ENCODE measurements at regions not wholly inside any gene's neighbourhood (a gene's known extent, or its start where the extent isn't known, plus 50 kb on each side); places are given as distances from the start of the nearest gene placed in this dataset.

- TF ChIP-seq GLIS3 (CRISPR knock-in tag; IDR thresholded peaks at IDR 0.05) (no peak), OSR1 (CRISPR knock-in tag; IDR thresholded peaks at IDR 0.05) (no peak)
These were observed 58.7 kb upstream of the TGFBR2 start for GRCh38 chr3:30547716-30548115.

Data from SK-N-SH treated with all-trans-retinoic acid at 6 μM for 48 hours (cell line).